HG02840 (cell line): ENCODE measurements at regions not wholly inside any gene's neighbourhood (a gene's known extent, or its start where the extent isn't known, plus 50 kb on each side); places are given as distances from the start of the nearest gene placed in this dataset.
"Not testable (repeated sequence)": the region's sequence is repeated elsewhere in the genome, so short reads cannot be mapped to it uniquely, and the experiment has no call there.

Source experiments
- ATAC-seq: cut with Tn5 transposase; IDR thresholded peaks from one replicate; pipeline ENCODE4 v1.9.1; 2021; ENCODE audit warnings: mild to moderate bottlenecking, moderate library complexity, moderate number of reproducible peaks; ENCODE audit not compliant: unreplicated experiment, low FRiP score

DNA sequence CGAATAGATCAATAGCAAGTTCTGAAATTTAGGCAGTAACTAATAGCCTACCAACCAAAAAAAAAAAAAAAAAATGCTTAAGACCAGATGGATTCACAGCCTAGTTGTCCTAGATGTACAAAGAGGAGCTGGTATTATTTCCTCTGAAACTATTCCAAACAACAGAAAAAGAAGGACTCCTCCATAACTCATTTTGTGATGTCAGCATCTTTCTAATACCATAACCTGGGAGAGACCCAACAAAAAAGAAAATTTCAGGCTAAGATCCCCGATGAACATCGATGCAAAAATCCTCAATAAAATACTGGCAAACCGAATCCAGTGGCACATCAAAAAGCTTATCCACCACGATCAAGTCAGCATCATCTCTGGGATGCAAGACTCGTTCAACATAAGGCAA is 1557.9 kb downstream of the C4orf33 start:
- ATAC-seq: no peak

GRCh38 chr4:130659320-130659719 is 1563.4 kb downstream of the C4orf33 start:
- ATAC-seq: no peak

GRCh38 chr4:130668859-130669258 is 1572.9 kb downstream of the C4orf33 start:
- no peak for ATAC-seq

GRCh38 chr4:130675266-130675665 is 1579.3 kb downstream of the C4orf33 start:
- ATAC-seq: no peak

GRCh38 chr4:130689181-130689580 is 1593.2 kb downstream of the C4orf33 start:
- no peak for ATAC-seq

DNA sequence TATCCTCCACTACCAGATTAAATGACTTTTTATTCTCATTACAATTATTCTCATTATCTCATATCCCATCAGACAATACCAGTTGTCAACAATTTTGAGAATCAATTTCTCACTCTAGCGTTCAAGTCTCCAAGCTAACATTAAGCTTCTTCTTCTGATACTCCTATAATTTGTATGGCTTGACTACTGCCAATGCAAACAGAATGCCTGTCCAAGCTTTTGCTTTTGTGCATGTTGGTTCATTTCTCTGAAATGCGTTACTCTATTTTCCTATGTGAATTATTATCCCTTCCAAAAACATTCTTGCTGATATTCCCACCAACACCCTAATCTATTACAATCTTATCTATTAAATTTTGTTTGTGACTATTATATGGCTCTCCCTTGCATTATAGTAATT is 1602.3 kb downstream of the C4orf33 start:
- ATAC-seq: no peak

DNA sequence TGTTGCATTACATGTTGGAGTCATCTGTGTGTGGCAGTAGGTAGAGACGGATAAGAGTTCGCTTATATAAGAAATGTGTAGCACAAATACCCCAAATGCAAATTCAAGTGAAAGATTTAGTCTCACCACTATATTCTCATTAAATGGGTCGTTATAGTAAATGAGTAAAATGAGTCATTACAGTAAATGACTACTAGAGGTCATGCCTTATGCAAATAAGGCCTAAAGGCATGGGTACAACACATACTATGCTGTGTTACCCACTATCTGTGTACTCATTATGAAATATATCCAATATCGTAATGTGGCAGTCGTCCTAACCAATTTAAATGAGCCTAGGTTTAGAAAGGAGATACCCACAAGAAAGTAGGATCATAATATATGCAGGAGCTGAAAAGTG is 1603.1 kb downstream of the C4orf33 start:
- ATAC-seq: no peak

DNA sequence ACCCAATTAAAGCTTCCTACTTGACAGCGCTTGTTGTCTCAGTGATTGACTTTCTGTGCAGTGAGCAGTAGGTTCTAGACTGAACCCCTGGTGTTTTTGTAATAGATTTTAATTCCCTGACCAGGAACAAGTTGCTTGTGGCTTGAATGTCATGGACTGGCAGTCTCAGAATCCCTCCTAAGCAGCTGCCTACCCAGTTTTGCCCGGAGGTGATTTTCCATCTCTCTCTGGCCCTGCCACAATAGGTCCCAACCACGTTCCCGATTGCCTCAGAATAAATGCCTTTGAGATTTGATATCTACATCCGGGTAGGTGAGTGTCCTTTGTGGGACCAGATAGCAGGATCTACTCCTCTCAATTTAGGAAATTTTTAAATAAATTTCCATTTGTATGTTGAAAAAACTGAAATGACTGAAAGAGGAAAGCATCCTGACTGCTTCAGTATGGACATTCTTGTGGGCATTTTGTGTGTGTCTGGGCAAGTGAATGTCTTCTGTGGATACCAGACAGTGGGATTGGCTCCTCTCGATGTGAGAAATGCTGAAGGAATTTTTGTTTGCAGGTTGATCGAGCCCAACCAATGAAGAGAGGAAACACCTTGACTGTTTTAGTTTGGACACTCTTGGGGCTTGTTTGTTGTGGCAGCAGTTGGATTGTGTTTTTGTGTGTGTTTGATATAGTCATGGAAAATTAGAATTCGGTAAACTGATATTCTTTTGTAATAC is 1607.4 kb downstream of the C4orf33 start:
- ATAC-seq: no peak

GRCh38 chr4:130705023-130705422 is 1609.1 kb downstream of the C4orf33 start:
- no peak for ATAC-seq

- ATAC-seq: no peak
These were observed 1616.1 kb downstream of the C4orf33 start for GRCh38 chr4:130712038-130712437.

- ATAC-seq: no peak
These were observed 1618.1 kb downstream of the C4orf33 start for GRCh38 chr4:130714006-130714405.

GRCh38 chr4:130722361-130722760 is 1626.4 kb downstream of the C4orf33 start:
- no peak for ATAC-seq

DNA sequence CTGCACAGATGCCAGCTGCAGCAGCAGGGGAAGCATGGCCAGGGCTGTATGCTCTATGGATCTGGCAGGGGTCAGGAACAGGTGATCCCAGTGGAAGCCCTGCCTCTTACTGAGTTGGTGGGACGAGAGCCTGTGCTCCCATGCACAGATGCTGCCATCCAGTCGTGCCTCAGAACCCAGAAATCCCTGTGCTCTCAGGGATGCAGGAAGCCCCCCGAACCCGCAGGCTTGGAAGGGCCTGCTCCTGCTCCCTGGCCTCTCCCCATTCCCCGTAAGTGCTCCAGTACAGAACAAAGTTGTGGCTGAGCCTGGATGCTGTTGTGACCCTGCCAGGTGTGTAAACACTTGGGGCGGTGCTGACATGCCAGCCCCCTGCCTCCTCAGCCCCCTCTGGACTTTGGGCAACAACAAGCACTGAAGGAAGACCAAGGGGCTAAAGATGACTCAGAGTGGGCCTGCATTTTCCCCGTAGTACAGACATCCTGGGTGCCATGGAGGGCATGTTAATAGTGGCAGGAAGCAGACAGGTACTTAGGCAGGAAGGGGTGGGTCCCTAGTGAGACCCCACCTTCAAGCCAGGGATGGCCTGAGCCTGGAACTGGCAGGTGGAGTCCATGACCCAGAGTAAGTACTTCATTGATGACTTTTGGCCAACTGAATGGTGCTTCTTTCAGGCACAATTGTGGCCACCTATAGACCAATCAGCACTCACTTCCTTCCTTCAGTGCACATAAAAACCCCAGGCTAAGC is 1640.7 kb downstream of the C4orf33 start:
- ATAC-seq: no peak

GRCh38 chr4:130738233-130738632 is 1642.3 kb downstream of the C4orf33 start:
- ATAC-seq: no peak

DNA sequence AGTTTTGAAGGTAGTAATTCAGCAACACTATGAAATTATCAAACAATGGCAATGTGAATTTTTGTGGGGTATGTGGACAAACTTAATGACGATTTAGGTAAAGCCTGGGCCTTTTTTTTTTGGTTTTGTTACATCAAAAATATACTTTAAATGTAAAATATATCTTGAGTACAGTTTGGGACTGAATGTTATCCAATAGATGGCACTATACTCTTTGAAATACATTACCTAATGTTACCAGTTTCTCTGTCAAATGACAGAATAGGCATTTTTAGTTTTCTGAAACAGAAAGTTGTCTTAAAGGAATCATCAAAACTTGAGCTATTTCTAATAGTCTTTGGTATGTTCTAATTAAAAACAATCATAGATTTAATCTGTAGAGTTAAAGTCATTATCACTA is 1651.9 kb downstream of the C4orf33 start:
- ATAC-seq: no peak

GRCh38 chr4:130753926-130754325 is 1658.0 kb downstream of the C4orf33 start:
- ATAC-seq: no peak

DNA sequence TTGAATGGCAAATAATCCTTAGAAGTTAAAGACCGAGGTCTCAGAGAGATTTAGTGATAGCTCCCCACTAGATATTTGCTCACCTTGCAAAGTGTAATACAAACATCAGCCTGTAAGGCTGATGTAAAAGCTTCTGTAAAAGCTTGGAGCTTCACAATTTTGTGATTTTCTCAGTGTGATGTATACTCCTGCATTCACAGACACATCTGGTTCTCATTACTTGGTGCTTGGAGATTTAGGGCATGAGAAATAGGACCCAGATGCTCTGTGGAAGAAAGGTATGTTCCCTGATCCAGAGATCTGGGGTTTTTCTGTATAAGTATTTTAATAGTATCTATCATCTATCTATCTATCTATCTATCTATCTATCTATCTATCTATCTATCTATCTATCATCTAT is 1664.3 kb downstream of the C4orf33 start:
- ATAC-seq: no peak

DNA sequence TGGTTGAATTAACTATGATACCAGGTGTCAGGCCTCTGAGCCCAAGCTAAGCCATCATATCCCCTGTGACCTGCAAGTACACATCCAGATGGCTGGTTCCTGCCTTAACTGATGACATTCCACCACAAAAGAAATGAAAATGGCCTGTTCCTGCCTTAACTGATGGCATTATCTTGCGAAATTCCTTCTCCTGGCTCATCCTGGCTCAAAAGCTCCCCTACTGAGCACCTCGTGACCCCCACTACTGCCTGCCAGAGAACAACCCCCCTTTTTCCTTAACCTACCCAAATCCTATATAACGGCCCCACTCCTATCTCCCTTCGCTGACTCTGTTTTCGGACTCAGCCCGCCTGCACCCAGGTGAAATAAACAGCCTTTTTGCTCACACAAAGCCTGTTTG is 1671.4 kb downstream of the C4orf33 start:
- ATAC-seq: not testable (repeated sequence)

GRCh38 chr4:130772966-130773365 is 1677.0 kb downstream of the C4orf33 start:
- not testable (repeated sequence) for ATAC-seq

DNA sequence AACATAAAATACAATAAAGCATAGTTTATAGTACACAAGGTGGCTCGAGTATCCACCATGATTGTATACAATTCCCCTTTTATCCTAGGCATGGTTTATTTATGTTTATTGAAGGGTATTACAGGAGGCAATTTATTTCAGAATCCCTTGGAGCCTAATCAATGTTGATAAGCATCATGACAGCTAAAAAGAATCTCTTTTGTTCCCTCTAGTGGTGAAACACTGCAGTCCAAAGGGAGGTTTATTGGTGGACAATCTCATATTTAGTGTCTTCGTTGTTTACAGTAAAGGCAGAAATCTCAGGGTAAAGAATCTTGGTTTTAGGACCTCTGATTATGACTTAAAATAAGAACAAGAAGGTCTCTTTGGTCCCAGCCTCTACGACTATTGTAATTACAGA is 1712.5 kb downstream of the C4orf33 start:
- ATAC-seq: no peak

DNA sequence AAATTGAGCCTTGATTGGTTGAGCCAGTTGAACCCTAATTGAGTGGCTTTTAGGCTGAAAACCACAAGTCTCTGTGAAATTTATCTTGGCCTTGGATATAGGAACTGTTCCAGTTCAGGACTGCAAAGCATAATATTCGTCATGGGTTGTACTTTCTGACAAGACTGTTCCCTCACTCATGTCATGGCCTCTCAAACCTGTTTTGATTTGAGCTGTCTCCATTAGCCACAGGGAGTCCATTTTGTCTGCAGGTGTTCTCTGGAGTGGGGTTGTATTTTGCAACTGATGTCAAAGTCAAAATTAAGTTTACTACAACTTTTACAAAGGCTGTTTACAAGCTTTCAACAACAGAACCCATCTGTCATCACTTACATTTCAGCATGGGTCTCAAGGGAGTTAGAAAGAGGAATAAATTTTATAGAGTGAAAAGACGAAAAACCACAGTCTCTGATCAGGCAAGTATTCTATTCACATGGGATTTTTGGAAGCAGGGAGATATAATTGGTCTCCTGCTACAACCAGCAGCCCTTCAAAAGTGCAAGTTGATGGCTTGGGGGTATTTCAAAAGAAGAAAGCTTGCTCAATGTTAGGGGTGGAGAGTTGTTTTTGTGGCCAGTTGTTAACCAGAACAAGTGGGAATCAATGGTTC is 1716.3 kb downstream of the C4orf33 start:
- ATAC-seq: no peak

DNA sequence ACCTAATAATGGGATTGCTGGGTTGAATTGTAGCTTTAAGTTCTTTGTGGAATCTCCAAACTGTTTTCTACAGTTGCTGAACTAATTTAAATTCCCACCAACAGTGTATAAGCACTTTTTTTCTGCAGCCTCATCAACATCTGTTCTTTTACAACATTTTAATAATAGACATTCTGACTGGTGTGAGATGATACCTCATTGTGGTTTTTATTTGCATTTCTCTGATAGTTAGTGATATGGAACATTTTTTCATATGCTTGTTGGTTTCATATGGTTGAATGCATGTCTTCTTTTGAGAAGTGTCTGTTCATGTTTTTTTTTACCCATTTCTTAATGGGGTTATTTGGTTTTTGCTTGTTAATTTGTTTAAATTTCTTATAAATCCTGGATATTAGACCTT is 1718.9 kb downstream of the C4orf33 start:
- no peak for ATAC-seq
